ENCODE measurements at regions not wholly inside any gene's neighbourhood (a gene's known extent, or its start where the extent isn't known, plus 50 kb on each side); places are given as distances from the start of the nearest gene placed in this dataset.

DNA sequence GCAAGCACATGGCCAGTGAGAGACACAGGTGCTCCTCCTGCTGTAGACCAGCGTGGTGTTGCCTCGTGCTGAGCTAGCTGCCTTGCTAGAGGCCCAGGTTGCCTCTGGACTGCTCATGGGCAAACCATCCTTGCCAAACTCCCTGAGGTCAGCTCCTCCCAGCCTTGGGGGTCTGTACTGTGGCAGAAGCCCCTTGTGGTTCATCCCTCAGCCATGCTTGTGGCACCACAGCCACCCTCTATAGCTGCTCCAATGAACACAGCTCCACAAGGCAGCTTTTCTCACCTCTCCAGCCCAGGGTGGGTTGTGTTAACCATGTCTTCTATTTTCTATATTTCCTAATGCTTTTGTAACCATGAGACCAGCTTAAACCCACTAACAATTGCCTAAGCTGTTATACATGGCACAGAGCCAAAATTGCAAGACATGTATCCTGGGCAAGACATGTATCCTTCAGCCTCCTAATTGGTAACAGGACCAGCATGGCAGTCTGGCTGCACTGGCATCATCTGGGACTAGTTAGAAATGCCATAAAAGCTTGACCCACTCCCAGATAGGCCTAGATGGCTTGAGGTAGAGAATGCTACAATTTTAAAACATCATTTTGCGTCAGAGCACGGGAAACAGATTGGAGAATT, 183.1 kb upstream of the S1PR3 start:
- FAIRE-seq (no peak), DNase-seq (ENCODE audit: low read depth, low spot score) (peak; percentile 49)
- H3K4me1 ChIP-seq (ENCODE audit: control insufficient read depth, extremely low read depth, insufficient read depth, low read length): peaks cover 22% of the 10 kb centered on the region
- H3K4me2 ChIP-seq (ENCODE audit: insufficient read depth, low read length): no peak overlapping the region
- no TSS peak for BruUV-seq (replicated peaks)
- ChIA-PET POLR2A (no interaction called here), CTCF (no interaction called here)
- H2AFZ ChIP-seq (ENCODE audit: low read depth, low read length): no peak overlapping the region
- H3K9me3 ChIP-seq (replicated peaks; ENCODE audit: control insufficient read depth, insufficient read depth, low read length): no peaks in the 10 kb centered on the region
- H3K27me3 ChIP-seq (ENCODE audit: control insufficient read depth in 2 of 2, insufficient read depth in 2 of 2, low read length in 2 of 2): no peaks in the 10 kb centered on the region
- no peaks in the 10 kb centered on the region for H3K9me1 ChIP-seq (replicated peaks; ENCODE audit: control insufficient read depth, extremely low read depth, insufficient read depth, low read length)
- no peak overlapping the region for H3K9ac ChIP-seq (replicated peaks; ENCODE audit: extremely low read depth, insufficient read depth, low read length)
- no peak overlapping the region for H3K27ac ChIP-seq (ENCODE audit: insufficient read depth, low read depth, low read length)
- no peak for TF ChIP-seq JUN (IDR thresholded peaks at IDR 0.05; ENCODE audit: borderline replicate concordance, insufficient read depth, insufficient read length, low read depth)
- TF ChIP-seq, protein P1, sequence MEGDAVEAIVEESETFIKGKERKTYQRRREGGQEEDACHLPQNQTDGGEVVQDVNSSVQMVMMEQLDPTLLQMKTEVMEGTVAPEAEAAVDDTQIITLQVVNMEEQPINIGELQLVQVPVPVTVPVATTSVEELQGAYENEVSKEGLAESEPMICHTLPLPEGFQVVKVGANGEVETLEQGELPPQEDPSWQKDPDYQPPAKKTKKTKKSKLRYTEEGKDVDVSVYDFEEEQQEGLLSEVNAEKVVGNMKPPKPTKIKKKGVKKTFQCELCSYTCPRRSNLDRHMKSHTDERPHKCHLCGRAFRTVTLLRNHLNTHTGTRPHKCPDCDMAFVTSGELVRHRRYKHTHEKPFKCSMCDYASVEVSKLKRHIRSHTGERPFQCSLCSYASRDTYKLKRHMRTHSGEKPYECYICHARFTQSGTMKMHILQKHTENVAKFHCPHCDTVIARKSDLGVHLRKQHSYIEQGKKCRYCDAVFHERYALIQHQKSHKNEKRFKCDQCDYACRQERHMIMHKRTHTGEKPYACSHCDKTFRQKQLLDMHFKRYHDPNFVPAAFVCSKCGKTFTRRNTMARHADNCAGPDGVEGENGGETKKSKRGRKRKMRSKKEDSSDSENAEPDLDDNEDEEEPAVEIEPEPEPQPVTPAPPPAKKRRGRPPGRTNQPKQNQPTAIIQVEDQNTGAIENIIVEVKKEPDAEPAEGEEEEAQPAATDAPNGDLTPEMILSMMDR (IDR thresholded peaks at IDR 0.05; ENCODE audit: extremely low read depth in 1 of 2, insufficient read depth in 1 of 2, low read depth in 1 of 2, low read length in 2 of 2): no peak
- no peak for TF ChIP-seq EZH2 (IDR thresholded peaks at IDR 0.05; ENCODE audit: borderline replicate concordance, low read depth, low read length, severe bottlenecking)
- TF ChIP-seq, protein P2, sequence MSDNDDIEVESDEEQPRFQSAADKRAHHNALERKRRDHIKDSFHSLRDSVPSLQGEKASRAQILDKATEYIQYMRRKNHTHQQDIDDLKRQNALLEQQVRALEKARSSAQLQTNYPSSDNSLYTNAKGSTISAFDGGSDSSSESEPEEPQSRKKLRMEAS (IDR thresholded peaks at IDR 0.05; ENCODE audit: insufficient read depth, insufficient read length): no peak
- no peak for TF ChIP-seq POLR2AphosphoS5 (IDR thresholded peaks at IDR 0.05; ENCODE audit: insufficient read depth, low read depth, low read length)
- no peak for TF ChIP-seq MYC (IDR thresholded peaks at IDR 0.05; ENCODE audit: low read depth, low read length)
- TF ChIP-seq FOS (IDR thresholded peaks at IDR 0.05; ENCODE audit: borderline replicate concordance, insufficient read depth, low read length): no peak
- TF ChIP-seq GATA2 (IDR thresholded peaks at IDR 0.05; ENCODE audit: insufficient read depth, insufficient read length, low read depth, low read length): no peak
- TF ChIP-seq POLR2A (IDR thresholded peaks at IDR 0.05; ENCODE audit: low read depth, low read length): no peak
- H3K36me3 ChIP-seq (ENCODE audit: control insufficient read depth in 2 of 2, extremely low read depth in 1 of 2, insufficient read depth in 2 of 2, low read length in 2 of 2): no peaks in the 10 kb centered on the region
- intact Hi-C loops (cut with micrococcal nuclease) (no loop called here), dilution Hi-C loops (cut with MboI; ENCODE audit: extremely low pct_ligation_motif_present, low sequenced_read_pairs) (no loop called here)
- H3K79me2 ChIP-seq (ENCODE audit: control insufficient read depth, insufficient read depth, low read length): no peaks in the 10 kb centered on the region
- no peaks in the 10 kb centered on the region for H4K20me1 ChIP-seq (replicated peaks; ENCODE audit: control insufficient read depth, extremely low read depth, insufficient read depth, low read length)
- no peak overlapping the region for H3K4me3 ChIP-seq (replicated peaks in 1 of 3; ENCODE audit: insufficient read depth in 1 of 3, low read depth in 1 of 3, low read length in 3 of 3)

Data from endothelial cell of umbilical vein (primary cell).